HepG2 (cell line): ENCODE measurements at regions not wholly inside any gene's neighbourhood (a gene's known extent, or its start where the extent isn't known, plus 50 kb on each side); places are given as distances from the start of the nearest gene placed in this dataset.

Experiments
- ATAC-seq: fragments of 200-7000 bp; cut with Tn5 transposase; 3 replicates; pipeline ENCODE4 v1.9.1; 2020; ENCODE audit warnings: mild to moderate bottlenecking, moderate library complexity
- BruUV-seq: library from RNA; stranded (reverse); fragments of 400-500 nt; replicated peaks from 2 replicates; lab custom pipeline; 2021; lab: Mats Ljungman, UMichigan
- CTCF ChIA-PET: fragments of 300-600 bp; formaldehyde crosslinking; extraction: SDS; loops from one replicate; lab custom pipeline; 2021; ENCODE audit warnings: low total read pairs, inconsistent platforms, low intra/inter-chr PET ratio; lab: Yijun Ruan, JAX
- POLR2A ChIA-PET: fragments of 350-600 bp; sonication (Branson Sonifier 250); formaldehyde crosslinking; loops from one replicate; lab custom pipeline; 2020; ENCODE audit warnings: antibody characterized with exemption, inconsistent platforms; lab: Yijun Ruan, JAX
- DNase-seq: peaks from one replicate; pipeline ENCODE4 v3.0.0-alpha.2; 2015; ENCODE audit warnings: low spot score
- FAIRE-seq: peaks from 3 replicates; lab custom pipeline; 2011; peaks lifted over from hg19 to GRCh38; lab: Jason Lieb, UNC
- H2AFZ ChIP-seq: one replicate; pipeline ENCODE4 v1.6.1; 2011; ENCODE audit warnings: low read length, inconsistent platforms
- H3K27ac ChIP-seq: fragments of 300-600 bp; 3 replicates; pipeline ENCODE4 v1.8.0; 2011; ENCODE audit warnings: mixed run types, mild to moderate bottlenecking, mixed read lengths, low read length, inconsistent platforms; ENCODE audit not compliant: insufficient read depth; ENCODE audit errors: extremely low read length
- H3K27me3 ChIP-seq, 2 experiments: fragments of 200-600 bp in 1 of 2; 2 replicates in 1 of 2; 3 replicates in 1 of 2; pipeline versions ENCODE4 v1.6.0 to v1.8.0; 2011; ENCODE audit warnings: low read length in 2 of 2, mild to moderate bottlenecking in 2 of 2, moderate library complexity in 2 of 2, inconsistent platforms in 1 of 2; ENCODE audit not compliant: insufficient read depth in 2 of 2, control insufficient read depth in 1 of 2
- H3K36me3 ChIP-seq, 2 experiments: fragments of 200-600 bp in 1 of 2; replicated peaks in 1 of 2; 2 replicates in 1 of 2; 3 replicates in 1 of 2; pipeline versions ENCODE4 v1.5.1 to v1.8.0; 2011; ENCODE audit warnings: low read length in 2 of 2, inconsistent platforms in 1 of 2; ENCODE audit not compliant: insufficient read depth in 2 of 2, control insufficient read depth in 1 of 2
- H3K4me1 ChIP-seq: 2 replicates; pipeline ENCODE4 v1.5.1; 2012; ENCODE audit warnings: low read length, inconsistent platforms; ENCODE audit not compliant: insufficient read depth
- H3K4me2 ChIP-seq: 2 replicates; pipeline ENCODE4 v1.6.0; 2011; ENCODE audit warnings: low read depth, low read length, inconsistent platforms
- H3K4me3 ChIP-seq, 3 experiments: fragments of 200-600 bp in 1 of 3; sonication (generic), shearing (Covaris generic) in 1 of 3; replicated peaks in 1 of 3; 2 replicates each; pipeline ENCODE4 v1.5.1; 2011 to 2016; ENCODE audit warnings: low read length in 3 of 3, inconsistent platforms in 2 of 3, low read depth in 2 of 3, mild to moderate bottlenecking in 2 of 3, control low read depth in 1 of 3, mixed read lengths in 1 of 3; ENCODE audit not compliant: insufficient read depth in 1 of 3
- H3K79me2 ChIP-seq: one replicate; pipeline ENCODE4 v1.6.1; 2011; ENCODE audit warnings: low read length, inconsistent platforms; ENCODE audit not compliant: insufficient read depth
- H3K9ac ChIP-seq: 2 replicates; pipeline ENCODE4 v1.6.0; 2011; ENCODE audit warnings: mild to moderate bottlenecking, low read depth, low read length, inconsistent platforms; ENCODE audit not compliant: insufficient read depth
- H3K9me3 ChIP-seq: 2 replicates; pipeline ENCODE4 v1.5.1; 2012; ENCODE audit warnings: mild to moderate bottlenecking, low read length
- H4K20me1 ChIP-seq: 2 replicates; pipeline ENCODE4 v1.6.0; 2011; ENCODE audit warnings: inconsistent platforms, mild to moderate bottlenecking, low read length, moderate library complexity; ENCODE audit not compliant: insufficient read depth
- CENPBD1 ChIP-seq: sonication (generic); formaldehyde crosslinking; IDR thresholded peaks from 2 replicates; pipeline ENCODE4 v1.8.0; 2022; ENCODE audit warnings: missing genetic modification reagents, low read depth, mild to moderate bottlenecking, borderline replicate concordance
- MEIS2 ChIP-seq: sonication (generic); formaldehyde crosslinking; IDR thresholded peaks from 2 replicates; pipeline ENCODE4 v1.9.0; 2021; ENCODE audit warnings: mild to moderate bottlenecking, missing genetic modification reagents
- NFE2L2 ChIP-seq: fragments of 150-350 bp; IDR thresholded peaks from 2 replicates; pipeline ENCODE4 v1.6.1; 2014; ENCODE audit warnings: low read length
- PLSCR1 ChIP-seq: sonication (generic); formaldehyde crosslinking; IDR thresholded peaks from 2 replicates; pipeline ENCODE4 v1.5.0; 2020; ENCODE audit warnings: missing genetic modification reagents, mild to moderate bottlenecking, borderline replicate concordance
- WGBS: methylation state at CpG from one replicate; pipeline ENCODE4 v1.1.6; 2017; ENCODE audit warnings: low lambda C conversion rate; 5-methylcytosine and 5-hydroxymethylcytosine counted together
- in situ Hi-C: cut with HindIII; loops from 2 replicates; pipeline ENCODE4 v1.10.0; 2017; ENCODE audit warnings: low pct_unique_long_range_greater_than_20kb; ENCODE audit not compliant: extremely low pct_ligation_motif_present
- intact Hi-C: fragments of 100-400 bp; cut with micrococcal nuclease; formaldehyde crosslinking; loops from one replicate; pipeline ENCODE4 v1.10.0; 2022; ENCODE audit not compliant: unreplicated experiment

- no peaks in the 10 kb centered on the region for H3K9me3 ChIP-seq
- no peak overlapping the region for H3K9ac ChIP-seq
- no peak overlapping the region for H3K27ac ChIP-seq
- CTCF ChIA-PET = no interaction called here
- in situ Hi-C loops = no loop called here
- POLR2A ChIA-PET = no interaction called here
- ATAC-seq (no peak), FAIRE-seq (no peak), DNase-seq (no peak)
- H4K20me1 ChIP-seq = no peaks in the 10 kb centered on the region
- H3K79me2 ChIP-seq = no peaks in the 10 kb centered on the region
- H3K27me3 ChIP-seq = peaks cover 3% of the 10 kb centered on the region in 2 experiments; a peak in 4 of 5 replicates
- H3K4me3 ChIP-seq = no peak overlapping the region
- H3K36me3 ChIP-seq = no peaks in the 10 kb centered on the region
- intact Hi-C loops = no loop called here
- BruUV-seq = no TSS peak
- H3K4me2 ChIP-seq = no peak overlapping the region
- no peak overlapping the region for H2AFZ ChIP-seq
- TF ChIP-seq MEIS2 (CRISPR knock-in tag) = no peak
- no peak for TF ChIP-seq PLSCR1
- WGBS = 12% methylated on average over 4 of the region's 4 CpGs
- no peaks in the 10 kb centered on the region for H3K4me1 ChIP-seq
Observed at GRCh38 chr22:27213294-27213693, 555.9 kb downstream of the MIAT start.

GRCh38 chr22:27213766-27214581, 556.6 kb downstream of the MIAT start:
- in situ Hi-C loops = no loop called here
- Histone ChIP-seq H3K4me2 (no peak overlapping the region), H3K79me2 (no peaks in the 10 kb centered on the region), H2AFZ (no peak overlapping the region), H3K9me3 (no peaks in the 10 kb centered on the region), H3K36me3 (no peaks in the 10 kb centered on the region), H4K20me1 (no peaks in the 10 kb centered on the region), H3K27ac (no peak overlapping the region), H3K9ac (no peak overlapping the region), H3K27me3 (peaks cover 3% of the 10 kb centered on the region in 2 experiments; a peak in 4 of 5 replicates), H3K4me3 (no peak overlapping the region), H3K4me1 (no peaks in the 10 kb centered on the region)
- CTCF ChIA-PET = no interaction called here
- TF ChIP-seq NFE2L2 = 0 out of 2 replicates have a peak, but pooled peaks have one; percentile 30
- TF ChIP-seq CENPBD1 = no peak
- DNase-seq (no peak), ATAC-seq (no peak), FAIRE-seq (no peak)
- BruUV-seq = no TSS peak
- POLR2A ChIA-PET = no interaction called here
- WGBS = 31% methylated on average over 17 of the region's 17 CpGs
- intact Hi-C loops = no loop called here
